Natural killer cell (primary cell): ENCODE measurements at regions not wholly inside any gene's neighbourhood (a gene's known extent, or its start where the extent isn't known, plus 50 kb on each side); places are given as distances from the start of the nearest gene placed in this dataset.

Source experiments
- ATAC-seq, 3 donors: fragments of 150-1000 bp in 2 of 3; fragments of 200-7000 bp in 1 of 3; cut with Tn5 transposase; 1 replicate in 1 of 3; 2 replicates in 2 of 3; pipeline ENCODE4 v1.10.0; 2021; ENCODE audit warnings: mild to moderate bottlenecking in 2 of 3, moderate library complexity in 2 of 3
- DNase-seq, 2 donors: peaks; one replicate each; pipeline versions ENCODE4 v3.0.0 to v3.0.0-alpha.2; 2013 to 2021; ENCODE audit warnings: mixed read lengths in 1 of 2
- H3K27ac ChIP-seq: one replicate; pipeline ENCODE4 v1.5.1; 2013; ENCODE audit warnings: mild to moderate bottlenecking, low read length
- H3K27me3 ChIP-seq: one replicate; pipeline ENCODE4 v1.6.1; 2013; ENCODE audit warnings: low read length; ENCODE audit not compliant: control insufficient read depth, insufficient read depth
- H3K36me3 ChIP-seq: one replicate; pipeline ENCODE4 v1.6.1; 2013; ENCODE audit warnings: low read length; ENCODE audit not compliant: control insufficient read depth, insufficient read depth
- H3K4me1 ChIP-seq: one replicate; pipeline ENCODE4 v1.6.1; 2013; ENCODE audit warnings: low read length; ENCODE audit not compliant: control insufficient read depth, insufficient read depth
- H3K4me3 ChIP-seq: one replicate; pipeline ENCODE4 v1.5.1; 2013; ENCODE audit warnings: low read length
- H3K9me3 ChIP-seq: one replicate; pipeline ENCODE4 v1.6.1; 2013; ENCODE audit warnings: low read length; ENCODE audit not compliant: control insufficient read depth, insufficient read depth
- H3K27ac Mint-ChIP-seq, 2 donors: one replicate each; pipeline ENCODE4 v1.8.0; 2022; ENCODE audit warnings: mild to moderate bottlenecking in 2 of 2, mixed read lengths in 2 of 2, moderate library complexity in 1 of 2
- H3K27me3 Mint-ChIP-seq, 2 donors: one replicate each; pipeline ENCODE4 v1.8.0; 2022; ENCODE audit warnings: low read depth in 2 of 2, mixed read lengths in 2 of 2
- H3K36me3 Mint-ChIP-seq: one replicate; pipeline ENCODE4 v1.8.0; 2022; ENCODE audit warnings: mixed read lengths
- H3K4me1 Mint-ChIP-seq, 2 donors: one replicate each; pipeline ENCODE4 v1.8.0; 2022; ENCODE audit warnings: mixed read lengths in 2 of 2
- H3K4me3 Mint-ChIP-seq: one replicate; pipeline ENCODE4 v1.8.0; 2022; ENCODE audit warnings: mild to moderate bottlenecking, moderate library complexity, mixed read lengths
- H3K9me3 Mint-ChIP-seq, 2 donors: one replicate each; pipeline ENCODE4 v1.8.0; 2022; ENCODE audit warnings: mixed read lengths in 2 of 2
- WGBS: methylation state at CpG from one replicate; pipeline ENCODE4 v1.1.7; 2013; ENCODE audit warnings: missing lambda C conversion rate; ENCODE audit not compliant: insufficient coverage; 5-methylcytosine and 5-hydroxymethylcytosine counted together
- intact Hi-C: fragments of 100-400 bp; cut with micrococcal nuclease; formaldehyde crosslinking; loops from one replicate; pipeline ENCODE4 v1.14.2; 2022
- TF ChIP-seq, protein P1 (sequence below): fragments of 200-600 bp; IDR thresholded peaks from one replicate; pipeline ENCODE4 v1.8.0; 2022; ENCODE audit warnings: antibody characterized with exemption

DNA sequence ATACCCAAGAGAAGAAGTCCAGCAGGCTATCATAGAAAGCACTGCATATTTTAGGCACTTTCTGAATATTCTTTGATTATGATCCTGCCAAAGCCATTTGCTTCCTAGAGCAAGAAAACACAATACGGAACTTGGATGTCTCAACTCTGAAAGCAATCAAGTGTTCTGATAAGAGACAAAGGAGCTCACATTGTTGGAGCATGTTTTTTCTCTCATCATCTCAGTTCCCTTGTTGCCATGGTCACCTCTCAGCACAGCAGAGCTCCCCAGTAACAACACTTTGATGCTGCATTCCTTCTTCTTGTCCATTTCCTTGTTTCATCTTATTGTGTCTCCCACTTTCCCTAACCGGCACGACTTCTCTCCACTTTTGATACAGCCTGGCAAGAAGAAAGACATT, 168.7 kb upstream of the FUT9 start:
- H3K27me3 ChIP-seq = no peaks in the 10 kb centered on the region
- DNase-seq = no peak
- H3K27ac ChIP-seq = no peak overlapping the region
- H3K4me3 ChIP-seq = no peak overlapping the region
- H3K36me3 Mint-ChIP-seq = no peaks in the 10 kb centered on the region
- H3K4me1 ChIP-seq = no peaks in the 10 kb centered on the region
- no peak for ATAC-seq
- no peaks in the 10 kb centered on the region for H3K27me3 Mint-ChIP-seq
- peaks cover 3% of the 10 kb centered on the region in 2 donors for H3K9me3 Mint-ChIP-seq
- WGBS = 88% methylated on average over 1 of the region's 3 CpGs
- no peak overlapping the region for H3K4me3 Mint-ChIP-seq
- intact Hi-C loops = no loop called here
- H3K4me1 Mint-ChIP-seq = no peaks in the 10 kb centered on the region
- TF ChIP-seq, protein P1, sequence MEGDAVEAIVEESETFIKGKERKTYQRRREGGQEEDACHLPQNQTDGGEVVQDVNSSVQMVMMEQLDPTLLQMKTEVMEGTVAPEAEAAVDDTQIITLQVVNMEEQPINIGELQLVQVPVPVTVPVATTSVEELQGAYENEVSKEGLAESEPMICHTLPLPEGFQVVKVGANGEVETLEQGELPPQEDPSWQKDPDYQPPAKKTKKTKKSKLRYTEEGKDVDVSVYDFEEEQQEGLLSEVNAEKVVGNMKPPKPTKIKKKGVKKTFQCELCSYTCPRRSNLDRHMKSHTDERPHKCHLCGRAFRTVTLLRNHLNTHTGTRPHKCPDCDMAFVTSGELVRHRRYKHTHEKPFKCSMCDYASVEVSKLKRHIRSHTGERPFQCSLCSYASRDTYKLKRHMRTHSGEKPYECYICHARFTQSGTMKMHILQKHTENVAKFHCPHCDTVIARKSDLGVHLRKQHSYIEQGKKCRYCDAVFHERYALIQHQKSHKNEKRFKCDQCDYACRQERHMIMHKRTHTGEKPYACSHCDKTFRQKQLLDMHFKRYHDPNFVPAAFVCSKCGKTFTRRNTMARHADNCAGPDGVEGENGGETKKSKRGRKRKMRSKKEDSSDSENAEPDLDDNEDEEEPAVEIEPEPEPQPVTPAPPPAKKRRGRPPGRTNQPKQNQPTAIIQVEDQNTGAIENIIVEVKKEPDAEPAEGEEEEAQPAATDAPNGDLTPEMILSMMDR = no peak
- no peak overlapping the region for H3K27ac Mint-ChIP-seq
- no peaks in the 10 kb centered on the region for H3K9me3 ChIP-seq
- no peaks in the 10 kb centered on the region for H3K36me3 ChIP-seq

DNA sequence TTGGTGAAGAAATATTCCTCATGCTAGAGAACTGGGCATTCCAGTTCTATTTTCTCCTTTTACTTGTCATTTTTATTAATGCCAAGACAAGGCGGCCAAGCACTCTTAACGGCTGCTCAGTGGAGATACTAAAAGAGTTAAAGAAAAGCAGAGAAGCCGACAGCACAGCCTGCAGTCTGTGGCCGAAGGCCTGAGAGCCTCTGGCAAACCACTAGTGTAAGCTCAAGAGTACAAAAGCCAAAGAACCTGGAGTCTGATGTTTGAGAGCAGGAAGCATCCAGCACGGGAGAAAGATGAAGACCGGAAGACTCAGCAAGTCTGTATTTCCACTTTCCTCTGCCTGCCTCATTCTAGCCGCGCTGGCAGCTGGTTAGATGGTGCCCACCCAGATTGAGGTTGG, 167.1 kb upstream of the FUT9 start:
- H3K4me3 Mint-ChIP-seq = no peak overlapping the region
- WGBS = 73% methylated on average over 8 of the region's 8 CpGs
- DNase-seq = no peak
- Histone ChIP-seq H3K27ac (no peak overlapping the region), H3K36me3 (no peaks in the 10 kb centered on the region), H3K4me3 (no peak overlapping the region), H3K27me3 (no peaks in the 10 kb centered on the region), H3K4me1 (no peaks in the 10 kb centered on the region), H3K9me3 (no peaks in the 10 kb centered on the region)
- H3K27ac Mint-ChIP-seq = no peak overlapping the region
- no peaks in the 10 kb centered on the region for H3K36me3 Mint-ChIP-seq
- H3K27me3 Mint-ChIP-seq = no peaks in the 10 kb centered on the region
- ATAC-seq = no peak
- H3K4me1 Mint-ChIP-seq = no peaks in the 10 kb centered on the region
- intact Hi-C loops = no loop called here
- peaks cover 3% of the 10 kb centered on the region in 2 donors for H3K9me3 Mint-ChIP-seq
- TF ChIP-seq, protein P1 = no peak

DNA sequence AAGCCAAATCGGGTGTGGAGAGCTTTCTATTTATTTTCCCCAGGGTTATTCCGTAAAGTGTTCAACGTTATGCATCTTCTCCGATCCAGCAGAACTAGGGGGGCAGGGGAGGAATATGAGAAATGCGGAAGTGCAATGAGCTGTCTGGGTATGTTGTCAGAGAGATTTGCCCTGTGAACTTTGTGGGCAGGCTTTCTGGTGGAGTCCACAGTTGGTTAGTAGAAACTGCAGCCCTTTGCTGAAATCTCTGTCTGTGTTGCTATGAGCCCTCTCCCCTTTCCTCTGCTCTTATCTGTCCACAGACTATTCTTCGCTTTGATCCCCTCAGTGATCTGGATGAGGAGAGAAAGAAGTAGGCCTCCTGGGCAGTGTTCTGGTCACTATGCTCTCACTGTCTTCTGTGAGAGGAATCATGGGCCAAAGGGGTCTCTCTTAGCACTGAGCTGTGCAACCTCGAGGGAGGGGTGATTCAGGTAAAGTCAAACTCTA, 158.9 kb upstream of the FUT9 start:
- ATAC-seq (no peak), DNase-seq (no peak)
- intact Hi-C loops = no loop called here
- H3K27ac ChIP-seq = no peak overlapping the region
- H3K27ac Mint-ChIP-seq = no peak overlapping the region
- no peaks in the 10 kb centered on the region for H3K4me1 Mint-ChIP-seq
- no peaks in the 10 kb centered on the region for H3K4me1 ChIP-seq
- H3K27me3 ChIP-seq = no peaks in the 10 kb centered on the region
- no peak overlapping the region for H3K4me3 Mint-ChIP-seq
- no peaks in the 10 kb centered on the region for H3K36me3 Mint-ChIP-seq
- H3K27me3 Mint-ChIP-seq = no peaks in the 10 kb centered on the region
- peaks cover 3 to 4% of the 10 kb centered on the region in 2 donors for H3K9me3 Mint-ChIP-seq
- no peak overlapping the region for H3K4me3 ChIP-seq
- WGBS = 82% methylated on average over 6 of the region's 7 CpGs
- peaks cover 6% of the 10 kb centered on the region for H3K9me3 ChIP-seq
- TF ChIP-seq, protein P1 = no peak
- no peaks in the 10 kb centered on the region for H3K36me3 ChIP-seq

DNA sequence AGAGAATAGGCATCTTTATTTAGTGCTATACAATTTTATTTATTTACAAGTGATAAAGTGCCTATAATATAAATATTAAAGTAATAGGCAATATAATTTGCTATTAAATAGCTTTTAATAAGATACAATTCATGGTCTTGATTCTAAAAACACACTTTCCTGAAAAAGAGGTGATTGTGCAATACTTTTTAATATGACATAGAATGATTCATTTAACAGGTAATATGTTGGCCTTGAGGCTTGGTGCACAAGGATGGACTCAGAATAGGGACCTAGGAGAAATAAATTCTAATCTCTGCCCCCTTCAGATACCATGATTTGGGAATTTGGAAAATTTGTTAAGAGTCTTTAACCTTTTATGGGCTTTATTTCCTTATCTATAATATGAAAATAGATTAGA, 149.9 kb upstream of the FUT9 start:
- Mint-ChIP-seq H3K9me3 (peaks cover 4 to 8% of the 10 kb centered on the region in 2 donors), H3K27ac (no peak overlapping the region), H3K4me1 (no peaks in the 10 kb centered on the region), H3K4me3 (no peak overlapping the region), H3K36me3 (no peaks in the 10 kb centered on the region), H3K27me3 (no peaks in the 10 kb centered on the region)
- no peaks in the 10 kb centered on the region for H3K36me3 ChIP-seq
- no peaks in the 10 kb centered on the region for H3K27me3 ChIP-seq
- no peaks in the 10 kb centered on the region for H3K4me1 ChIP-seq
- DNase-seq (no peak), ATAC-seq (no peak)
- H3K27ac ChIP-seq = no peak overlapping the region
- no peak overlapping the region for H3K4me3 ChIP-seq
- TF ChIP-seq, protein P1 = no peak
- no peaks in the 10 kb centered on the region for H3K9me3 ChIP-seq
- intact Hi-C loops = no loop called here
